GM19468 (cell line): ENCODE measurements at regions not wholly inside any gene's neighbourhood (a gene's known extent, or its start where the extent isn't known, plus 50 kb on each side); places are given as distances from the start of the nearest gene placed in this dataset.
A peak's percentile ranks its signal among the peaks of the same experiment; 100 is the strongest.
"Not testable (repeated sequence)": the region's sequence is repeated elsewhere in the genome, so short reads cannot be mapped to it uniquely, and the experiment has no call there.

Source experiments
- ATAC-seq: cut with Tn5 transposase; IDR thresholded peaks from one replicate; pipeline ENCODE4 v1.9.1; 2021; ENCODE audit warnings: mild to moderate bottlenecking, moderate library complexity, moderate number of reproducible peaks; ENCODE audit not compliant: unreplicated experiment; ENCODE audit errors: extremely low read depth

GRCh38 chr7:143704813-143705212 is 52.7 kb downstream of the CTAGE6 start:
- ATAC-seq: not testable (repeated sequence)

GRCh38 chr7:143700759-143701699 is 56.5 kb downstream of the CTAGE6 start:
- ATAC-seq: peak; percentile 100
